ENCODE measurements at regions not wholly inside any gene's neighbourhood (a gene's known extent, or its start where the extent isn't known, plus 50 kb on each side); places are given as distances from the start of the nearest gene placed in this dataset.
"Not testable (repeated sequence)": the region's sequence is repeated elsewhere in the genome, so short reads cannot be mapped to it uniquely, and the experiment has no call there.

DNA sequence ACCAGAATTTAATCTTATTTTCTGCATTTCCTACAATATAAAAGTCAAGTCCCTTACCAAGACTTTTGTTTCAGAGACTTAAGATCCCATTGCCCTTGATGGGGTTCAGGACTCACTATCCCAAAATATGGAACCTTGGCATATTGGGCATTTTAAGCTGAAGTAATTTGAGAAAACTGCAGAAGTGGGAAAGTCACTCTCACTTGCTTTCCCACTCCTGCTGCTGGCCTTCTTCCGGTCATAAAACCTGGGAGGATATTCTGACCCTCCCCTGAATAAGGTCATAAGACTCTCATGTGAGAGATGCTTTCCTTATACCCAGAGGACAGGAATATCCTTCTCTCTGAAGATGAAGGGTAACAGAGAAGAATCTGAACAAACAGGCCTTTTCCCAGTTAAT lies 92.8 kb upstream of the IFNGR1 start:
- DNase-seq: no peak

DNA sequence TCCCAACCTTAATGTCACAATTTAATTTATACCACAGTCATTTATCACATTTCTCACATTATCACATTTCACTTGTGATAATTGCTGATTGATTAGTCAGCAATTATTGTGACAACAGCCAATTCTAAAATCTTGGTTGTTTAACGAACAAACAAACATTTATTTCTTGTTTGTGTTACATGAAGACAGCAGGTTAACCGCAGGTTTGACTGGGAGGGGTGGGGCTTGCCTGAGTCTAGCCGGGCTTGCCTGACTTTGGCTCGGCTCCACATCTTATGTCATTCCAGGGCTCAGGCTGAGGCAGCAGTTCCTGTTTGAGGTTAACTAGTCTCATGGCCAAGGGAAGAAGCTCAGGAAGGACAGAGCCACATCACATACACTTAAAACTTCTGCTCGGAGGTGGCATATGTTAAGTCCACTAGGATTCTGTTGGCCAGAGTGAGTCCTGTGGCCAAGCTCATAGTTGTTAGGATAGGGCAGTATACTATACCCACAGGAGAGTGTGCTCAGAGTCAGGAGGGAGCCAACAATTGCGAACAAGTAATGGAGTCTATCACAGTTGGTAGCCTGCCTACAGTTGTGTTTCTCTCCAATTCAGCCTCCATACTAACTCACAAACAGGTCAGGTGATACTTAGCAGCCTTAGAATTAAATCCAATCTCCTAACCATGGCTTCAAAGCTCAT lies 90.0 kb upstream of the IFNGR1 start:
- DNase-seq: peak; percentile 35 to 38

DNA sequence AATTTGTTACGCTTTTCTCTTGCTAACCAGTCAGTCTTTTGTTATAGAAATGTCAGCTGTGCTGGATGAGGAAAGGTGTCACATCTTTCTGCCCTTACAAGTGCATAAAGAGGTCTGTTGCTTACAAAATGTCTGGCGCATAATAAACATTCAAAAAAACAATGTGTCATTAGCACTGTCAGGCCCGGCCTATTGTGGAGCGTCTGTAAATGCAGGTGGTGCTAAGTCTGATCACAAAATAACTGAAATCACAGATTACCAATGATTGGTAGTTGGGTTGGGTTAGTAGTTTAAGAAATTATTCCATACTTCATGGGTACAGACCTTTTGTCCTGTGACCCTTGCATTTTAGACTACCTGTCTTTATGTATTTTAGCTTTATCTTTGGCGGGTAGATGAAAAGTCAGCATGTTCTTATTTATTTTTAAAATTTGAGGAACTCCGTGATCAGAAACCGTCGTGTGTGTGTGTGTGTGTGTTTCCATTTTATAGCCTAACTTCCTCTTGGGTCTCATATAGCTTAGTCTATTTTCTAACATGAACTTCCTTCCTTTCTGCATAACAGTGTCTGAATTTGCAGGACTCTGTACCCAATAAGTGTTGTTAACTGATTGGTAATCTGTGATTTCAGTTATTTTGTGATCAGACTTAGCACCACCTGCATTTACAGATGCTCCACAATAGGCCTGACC lies 88.1 kb upstream of the IFNGR1 start:
- DNase-seq: no peak

DNA sequence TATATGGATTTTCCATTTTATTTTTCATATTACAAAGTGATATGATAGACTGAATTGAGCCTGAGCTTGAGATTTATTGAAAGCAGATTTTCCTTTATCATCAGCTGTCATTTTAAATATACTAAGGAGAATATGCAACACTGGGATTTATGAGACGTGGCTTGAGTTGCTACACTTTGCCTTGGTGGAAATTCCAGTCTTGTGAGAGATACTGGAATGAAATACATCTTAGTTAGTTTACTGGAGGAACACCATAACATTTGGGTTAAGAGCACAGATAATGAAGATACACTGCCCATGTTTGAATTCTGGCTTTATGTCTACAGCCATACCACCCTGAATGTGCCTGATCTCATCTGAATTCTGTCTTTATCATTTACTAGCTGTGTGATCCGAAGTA lies 86.5 kb upstream of the IFNGR1 start:
- DNase-seq: no peak

DNA sequence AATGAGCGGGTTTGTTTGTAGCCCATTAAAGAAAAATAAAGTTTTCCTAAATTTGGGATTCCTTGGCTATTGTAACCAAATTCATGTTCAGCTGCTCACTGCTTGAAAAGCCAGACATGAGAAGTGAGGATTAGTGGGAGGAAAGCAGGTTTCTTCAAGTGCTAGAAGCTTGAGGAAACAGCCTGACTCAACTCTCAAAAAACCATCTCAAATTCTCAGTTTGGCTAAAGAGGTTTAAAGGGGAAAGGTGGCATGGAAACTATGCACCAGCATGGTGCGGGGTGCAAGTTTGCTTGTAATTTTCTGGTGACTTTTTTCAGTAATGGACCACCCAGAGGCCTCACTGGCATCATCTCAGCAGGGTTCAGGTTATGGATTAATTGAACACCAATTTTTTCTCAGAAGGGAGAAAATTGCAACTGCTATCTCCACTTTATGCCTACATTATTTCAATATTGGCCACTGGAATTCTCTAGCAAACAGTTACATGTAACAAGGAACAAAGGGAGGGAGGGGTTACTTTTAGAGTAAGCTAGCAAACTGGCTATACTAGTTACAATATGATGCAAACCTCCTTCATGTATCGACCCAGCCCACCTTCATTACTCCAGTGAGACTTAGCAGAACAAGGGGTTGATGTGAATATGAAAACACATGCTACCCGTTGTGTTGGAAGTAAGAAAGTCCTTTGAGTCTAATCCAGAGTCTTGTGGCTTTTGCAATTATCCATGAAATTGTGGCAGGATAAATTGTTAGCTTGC lies 85.0 kb upstream of the IFNGR1 start:
- no peak for DNase-seq

DNA sequence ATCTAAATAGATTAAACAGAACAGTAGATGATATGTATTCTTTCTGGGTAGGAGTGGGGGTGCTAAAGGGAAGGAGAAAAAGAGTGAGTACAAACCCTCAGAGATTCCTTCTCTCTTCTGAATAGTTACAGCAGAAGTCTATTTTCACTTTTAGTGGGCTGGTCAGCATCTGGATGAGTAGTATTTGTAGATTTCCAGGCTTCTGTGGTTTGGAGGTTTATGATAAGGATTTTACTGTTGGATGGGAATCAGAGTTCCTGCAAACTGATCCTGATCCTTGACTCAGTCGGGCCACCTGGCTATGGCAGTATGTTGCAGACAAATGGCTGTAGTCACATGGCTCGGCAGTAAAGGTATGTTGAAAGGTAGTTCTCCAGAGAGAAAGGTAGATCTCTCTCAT lies 84.3 kb upstream of the IFNGR1 start:
- no peak for DNase-seq

DNA sequence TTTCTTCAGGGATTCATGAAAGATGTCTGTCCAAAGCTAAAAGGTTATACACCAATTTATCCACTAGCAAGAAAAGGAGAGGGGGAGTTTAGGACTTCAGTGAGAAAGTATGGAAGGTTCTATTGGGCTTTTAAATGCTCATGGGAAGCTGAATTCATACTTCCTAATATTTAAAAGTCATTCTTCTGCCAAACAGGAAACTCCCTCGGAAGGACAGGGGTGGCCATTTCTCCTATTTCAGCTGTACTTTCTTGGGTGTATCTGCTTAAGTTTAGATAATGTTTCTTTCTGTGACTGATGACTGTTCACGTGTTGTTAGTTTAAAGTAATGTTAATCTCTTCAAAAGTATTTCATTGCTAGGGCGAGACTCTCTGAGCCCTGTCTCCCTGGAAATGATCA lies 80.5 kb upstream of the IFNGR1 start:
- DNase-seq: no peak

DNA sequence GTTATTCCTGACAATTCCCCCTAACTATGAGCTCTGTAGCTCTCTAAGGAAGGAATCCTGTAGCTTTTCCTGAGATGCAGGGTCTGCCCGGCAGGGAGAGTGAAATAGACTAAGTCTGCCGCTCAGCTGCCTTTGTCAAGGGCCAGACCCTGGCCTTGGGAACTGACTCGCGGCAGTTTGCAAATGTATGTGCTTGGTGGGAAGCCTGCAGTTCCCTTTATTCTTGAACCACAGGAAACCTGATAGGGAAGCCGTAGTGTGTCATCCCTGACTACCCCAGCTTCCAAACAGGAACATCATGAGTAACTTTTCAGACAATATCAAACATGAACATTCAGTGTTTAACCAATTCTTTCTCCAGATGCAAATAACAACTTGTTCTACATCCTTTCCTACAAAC lies 78.7 kb upstream of the IFNGR1 start:
- no peak for DNase-seq

DNA sequence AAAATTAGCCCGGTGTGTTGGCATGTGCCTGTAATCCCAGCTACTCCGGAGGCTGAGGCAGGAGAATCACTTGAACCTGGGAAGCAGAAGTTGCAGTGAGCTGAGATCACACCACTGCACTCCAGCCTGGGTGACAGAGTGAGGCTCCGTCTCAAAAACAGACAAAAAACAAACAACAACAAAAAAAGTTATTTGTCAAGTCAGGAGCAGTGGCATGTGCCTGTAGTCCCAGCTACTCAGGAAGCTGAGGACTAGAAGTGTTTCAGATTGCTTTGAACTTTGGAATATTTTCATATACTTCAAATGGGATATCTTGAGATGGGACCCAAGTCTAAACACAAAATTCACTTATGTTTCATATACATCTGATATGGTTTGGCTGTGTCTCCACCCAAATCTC lies 73.1 kb upstream of the IFNGR1 start:
- DNase-seq: not testable (repeated sequence)

DNA sequence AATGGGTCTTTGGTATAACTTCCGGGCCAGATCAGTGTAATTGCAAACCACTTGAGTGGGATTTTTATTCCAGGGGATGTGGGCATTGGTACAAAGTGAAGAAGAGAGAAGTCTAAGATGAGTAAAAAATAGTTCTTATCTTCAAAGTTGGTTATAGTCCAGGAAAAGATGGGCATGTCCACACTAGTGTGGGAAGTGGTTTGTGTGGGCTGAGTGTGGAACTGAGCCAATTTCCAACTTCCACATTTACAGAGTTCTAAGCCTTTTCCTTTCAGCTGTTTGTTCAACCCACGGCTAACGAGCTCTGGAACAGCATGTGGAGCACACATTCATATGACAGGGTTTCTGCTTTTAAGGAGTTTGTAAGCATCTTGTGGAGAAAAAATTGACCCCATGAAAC lies 72.3 kb upstream of the IFNGR1 start:
- no peak for DNase-seq

DNA sequence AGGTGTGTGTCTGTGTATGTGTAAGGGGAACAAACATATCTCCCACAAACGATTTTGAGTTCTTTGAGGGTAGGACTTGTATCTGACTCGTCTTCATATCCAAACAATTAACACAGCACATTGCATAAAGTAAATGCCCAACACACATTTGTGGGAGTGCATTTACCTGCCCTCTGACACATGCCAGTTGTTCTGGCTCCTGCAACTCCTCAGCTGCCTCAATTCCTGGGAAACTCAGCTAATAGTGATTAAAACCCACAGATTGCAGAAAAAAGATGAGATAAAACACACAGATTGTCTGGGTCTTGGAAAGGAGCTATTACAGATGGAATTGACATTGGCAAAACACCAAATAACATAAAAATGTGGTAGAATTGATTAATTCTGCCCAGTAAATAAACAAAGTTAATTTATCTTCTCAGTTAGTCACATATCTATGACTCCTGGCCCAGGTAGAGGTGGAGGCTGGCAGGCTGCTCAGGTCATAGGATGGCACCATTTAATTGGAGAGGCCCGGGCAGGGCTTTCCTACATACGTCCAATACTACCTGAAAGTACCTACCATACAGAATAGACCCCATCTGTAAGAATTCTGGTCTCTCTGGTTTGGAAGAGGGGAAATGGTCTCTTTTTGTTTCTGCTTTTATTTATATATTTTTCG lies 71.5 kb upstream of the IFNGR1 start:
- no peak for DNase-seq

DNA sequence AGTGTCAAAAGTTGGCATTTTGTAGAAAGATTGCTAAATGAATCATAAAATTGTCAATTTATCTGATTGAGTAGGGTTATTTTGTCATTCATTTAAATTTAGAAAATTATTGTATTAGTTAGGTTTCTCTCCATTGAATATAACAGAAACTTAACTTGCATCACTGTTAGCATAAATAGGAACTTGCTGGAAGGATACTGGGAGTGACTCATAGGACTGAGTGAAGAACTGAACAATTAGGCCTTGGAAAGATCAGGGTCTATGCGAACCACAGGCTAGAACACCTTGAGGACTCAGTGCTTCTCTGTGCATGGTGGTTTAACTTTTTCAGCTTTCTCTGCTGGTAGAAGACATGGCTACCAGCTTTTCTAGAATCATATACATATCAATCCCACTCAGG lies 67.7 kb upstream of the IFNGR1 start:
- DNase-seq: no peak

DNA sequence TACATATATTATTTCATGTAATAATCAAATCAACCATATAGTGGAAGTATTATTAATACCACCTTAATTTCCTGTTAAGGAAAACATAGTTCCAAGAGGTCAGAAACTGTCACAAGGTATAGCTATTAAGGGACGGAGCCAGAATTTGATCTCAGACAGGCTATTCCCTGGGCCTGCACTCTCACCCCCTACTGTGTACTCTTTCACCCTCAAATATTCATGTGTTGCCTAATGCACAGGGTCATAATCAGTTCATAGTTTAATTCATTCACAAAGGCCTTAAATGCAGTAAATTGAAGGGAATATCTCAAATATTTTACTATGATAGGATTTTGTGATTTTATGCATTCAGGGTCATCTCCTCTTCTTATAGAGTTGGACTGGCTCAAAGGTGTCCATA lies 67.2 kb upstream of the IFNGR1 start:
- no peak for DNase-seq

DNA sequence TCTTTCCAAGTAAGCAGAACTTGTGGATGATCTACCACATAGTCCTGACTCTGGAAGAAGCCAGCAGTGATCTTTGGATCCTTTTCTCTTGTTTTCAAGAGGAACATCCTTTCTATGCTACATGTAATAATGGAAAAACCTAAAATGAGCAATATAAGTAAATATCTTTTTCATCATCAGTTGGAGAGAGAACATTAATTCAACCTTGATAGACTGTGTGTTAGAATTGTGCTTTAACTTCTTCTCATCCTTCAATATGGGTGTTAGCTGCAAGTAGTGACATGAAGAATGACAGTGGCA lies 65.6 kb upstream of the IFNGR1 start:
- DNase-seq: no peak

DNA sequence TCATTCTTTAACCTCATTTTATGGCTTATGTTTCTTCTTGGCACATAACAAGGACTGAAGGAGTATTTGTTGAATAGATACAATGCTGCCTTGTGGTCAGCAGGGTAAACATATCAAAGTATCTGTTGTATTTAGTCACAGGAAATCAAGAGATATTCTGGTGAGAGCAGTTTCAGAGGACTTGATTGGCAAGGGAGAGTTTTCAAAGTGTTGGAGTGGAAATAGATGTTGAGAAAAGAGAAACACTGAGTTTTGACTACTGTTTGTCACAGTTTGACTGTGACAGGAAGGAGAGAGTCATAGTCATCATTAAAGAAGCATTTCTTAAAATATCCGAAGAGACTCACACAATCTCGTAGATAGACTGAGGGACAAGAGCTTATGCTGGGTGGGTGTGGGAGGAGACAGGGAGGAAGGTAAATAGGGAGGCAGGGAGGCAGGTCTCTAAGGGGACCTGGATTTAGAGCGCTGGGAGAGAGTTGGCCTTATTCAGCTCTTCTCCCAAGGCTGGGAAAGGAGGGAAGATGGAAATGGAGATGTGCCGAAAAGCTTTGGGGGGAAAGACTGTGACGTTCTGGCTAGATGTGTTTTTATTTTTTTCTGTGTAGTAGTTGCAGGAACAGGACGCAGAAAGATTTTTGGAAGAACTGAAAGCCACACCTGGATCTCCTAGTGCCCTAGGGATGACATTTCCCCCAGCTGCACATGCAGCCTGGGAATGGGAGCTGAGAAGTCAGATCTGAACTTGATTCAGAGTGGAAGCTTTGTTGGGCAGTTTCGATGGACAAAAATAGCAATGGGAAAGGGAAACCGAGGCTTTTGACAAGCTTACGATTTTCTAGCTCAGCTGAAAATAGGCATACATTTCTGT lies 65.0 kb upstream of the IFNGR1 start:
- no peak for DNase-seq

DNA sequence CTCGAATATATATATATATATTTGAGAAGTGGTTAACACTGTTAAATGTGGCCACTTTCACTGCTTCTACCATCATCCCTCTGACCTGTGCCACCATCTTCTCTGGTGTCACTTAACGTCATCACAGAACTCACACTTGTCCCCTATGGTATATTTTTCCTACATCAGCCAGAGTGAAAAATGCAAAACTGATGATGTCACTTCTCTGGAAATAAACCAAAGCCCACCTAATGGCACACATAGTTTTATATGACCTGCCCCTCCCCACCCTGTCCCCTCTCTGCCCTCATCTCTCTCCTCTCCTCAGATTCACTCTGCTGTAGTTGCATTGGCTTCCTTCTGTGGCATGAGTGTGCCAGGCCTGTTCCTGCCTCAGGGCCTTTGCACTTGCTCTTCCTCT lies 63.9 kb upstream of the IFNGR1 start:
- DNase-seq: no peak

DNA sequence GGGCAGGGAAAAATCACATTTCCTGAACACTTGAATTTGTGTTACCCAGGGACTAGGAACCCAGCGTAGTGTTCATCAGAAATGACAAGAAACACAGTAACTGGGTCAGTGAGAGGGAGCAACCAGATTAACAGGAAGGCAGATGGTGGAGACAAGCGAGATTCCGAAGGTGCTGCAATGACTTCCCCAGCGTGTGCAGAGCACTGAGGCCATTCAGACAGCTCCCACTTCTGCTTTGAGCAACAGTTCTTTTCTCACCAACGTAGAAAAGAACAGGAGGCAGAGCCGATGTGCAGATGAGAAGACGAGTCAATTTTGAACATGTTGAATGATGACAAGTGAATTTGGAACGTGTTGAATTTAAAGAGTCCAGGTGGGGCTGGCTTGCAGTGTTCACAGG lies 63.1 kb upstream of the IFNGR1 start:
- no peak for DNase-seq

DNA sequence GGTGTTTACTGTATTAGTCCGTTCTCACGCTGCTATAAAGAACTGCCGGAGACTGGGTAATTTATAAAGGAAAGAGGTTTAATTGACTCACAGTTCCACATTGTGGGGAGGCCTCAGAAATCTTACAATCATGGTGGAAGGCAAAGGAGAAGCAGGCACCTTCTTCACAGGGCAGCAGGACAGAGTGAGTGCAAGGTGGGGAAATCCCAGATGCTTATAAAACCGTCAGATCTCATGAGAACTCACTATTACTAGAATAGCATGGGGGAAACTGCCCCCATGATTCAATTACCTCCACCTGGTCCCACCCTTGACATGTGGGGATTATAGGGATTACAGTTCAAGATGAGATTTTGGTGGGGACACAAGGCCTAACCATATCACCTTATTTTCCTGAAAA lies 60.1 kb upstream of the IFNGR1 start:
- DNase-seq: not testable (repeated sequence)

DNA sequence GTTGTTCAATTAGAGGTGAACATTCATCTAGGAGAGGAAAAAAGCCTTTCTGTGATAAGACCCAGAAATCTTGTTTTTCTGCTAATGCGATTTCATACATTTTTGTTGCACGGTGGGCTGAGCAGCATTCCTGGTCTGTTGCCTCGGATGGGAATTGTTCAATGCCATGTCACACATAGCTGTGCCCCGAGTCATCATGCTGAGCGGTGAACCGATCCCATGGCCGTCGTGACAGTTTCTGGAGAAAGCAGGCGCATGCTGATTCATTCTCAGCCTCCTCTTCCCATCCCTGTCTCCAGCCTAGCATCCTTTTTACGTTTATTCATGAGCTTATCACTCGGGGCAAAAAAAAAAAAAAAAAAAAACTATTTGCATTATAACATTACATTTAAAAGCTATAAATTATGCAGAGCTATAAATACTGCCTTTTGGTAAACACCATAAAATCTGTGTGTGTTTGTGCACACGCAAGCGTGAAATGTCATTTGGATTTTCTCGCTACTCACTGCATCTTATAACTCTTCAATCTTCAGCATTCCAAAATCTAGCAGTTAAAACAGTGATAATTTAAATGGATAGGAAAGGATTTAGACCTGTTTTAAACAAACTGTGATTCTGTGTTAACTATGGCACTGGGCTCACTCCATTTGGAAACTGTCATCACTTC lies 58.9 kb upstream of the IFNGR1 start:
- DNase-seq: no peak

DNA sequence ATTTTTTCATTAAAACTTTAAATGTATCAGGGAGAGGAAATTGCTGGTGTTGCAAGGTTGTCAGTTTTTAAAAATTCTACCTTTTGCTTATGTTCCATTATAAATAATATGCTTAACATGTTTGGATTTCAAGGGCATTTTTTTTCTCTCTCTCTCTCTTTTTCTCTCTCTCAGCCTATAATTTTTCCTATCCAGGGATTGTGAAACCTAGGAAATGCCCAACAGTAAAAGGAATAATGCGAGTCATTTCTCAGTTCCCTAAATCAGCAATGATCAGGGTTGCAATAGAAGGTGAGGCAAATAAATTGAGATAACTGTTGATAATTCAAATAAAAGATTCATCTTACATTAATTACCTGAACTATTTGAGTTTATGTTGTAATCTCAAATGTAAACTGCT lies 53.2 kb upstream of the IFNGR1 start:
- no peak for DNase-seq

Data from right lung (tissue), 2 donors.